GM10266 (cell line): ENCODE measurements at regions not wholly inside any gene's neighbourhood (a gene's known extent, or its start where the extent isn't known, plus 50 kb on each side); places are given as distances from the start of the nearest gene placed in this dataset.

Experiments used
- DNase-seq: peaks from one replicate; pipeline ENCODE4 v3.0.0; 2012; ENCODE audit errors: extremely low spot score
- TF ChIP-seq, protein P1 (sequence below): IDR thresholded peaks from 2 replicates; pipeline ENCODE4 v1.5.1; 2012; ENCODE audit warnings: mild to moderate bottlenecking, low read depth; ENCODE audit not compliant: control insufficient read depth, insufficient read depth; ENCODE audit errors: missing control alignments

DNA sequence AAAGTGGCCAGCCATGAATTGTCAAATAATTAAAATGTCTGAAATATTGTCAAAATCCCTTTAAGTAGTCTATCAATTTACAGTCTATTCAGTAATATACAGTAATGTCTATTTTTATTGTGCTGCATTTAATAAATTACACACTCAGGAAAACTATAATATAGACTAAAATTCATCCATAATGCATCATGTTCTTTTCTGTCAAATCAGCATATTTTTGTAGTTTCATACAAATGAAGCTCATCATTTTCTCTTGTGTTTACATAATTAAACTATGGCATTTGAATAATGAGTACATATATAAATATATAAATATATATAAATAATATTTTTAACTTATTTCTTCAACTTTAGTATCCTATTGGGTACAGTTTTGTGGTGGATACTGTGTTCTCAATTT is 868.7 kb upstream of the CHORDC1 start:
- DNase-seq: no peak
- TF ChIP-seq, protein P1, sequence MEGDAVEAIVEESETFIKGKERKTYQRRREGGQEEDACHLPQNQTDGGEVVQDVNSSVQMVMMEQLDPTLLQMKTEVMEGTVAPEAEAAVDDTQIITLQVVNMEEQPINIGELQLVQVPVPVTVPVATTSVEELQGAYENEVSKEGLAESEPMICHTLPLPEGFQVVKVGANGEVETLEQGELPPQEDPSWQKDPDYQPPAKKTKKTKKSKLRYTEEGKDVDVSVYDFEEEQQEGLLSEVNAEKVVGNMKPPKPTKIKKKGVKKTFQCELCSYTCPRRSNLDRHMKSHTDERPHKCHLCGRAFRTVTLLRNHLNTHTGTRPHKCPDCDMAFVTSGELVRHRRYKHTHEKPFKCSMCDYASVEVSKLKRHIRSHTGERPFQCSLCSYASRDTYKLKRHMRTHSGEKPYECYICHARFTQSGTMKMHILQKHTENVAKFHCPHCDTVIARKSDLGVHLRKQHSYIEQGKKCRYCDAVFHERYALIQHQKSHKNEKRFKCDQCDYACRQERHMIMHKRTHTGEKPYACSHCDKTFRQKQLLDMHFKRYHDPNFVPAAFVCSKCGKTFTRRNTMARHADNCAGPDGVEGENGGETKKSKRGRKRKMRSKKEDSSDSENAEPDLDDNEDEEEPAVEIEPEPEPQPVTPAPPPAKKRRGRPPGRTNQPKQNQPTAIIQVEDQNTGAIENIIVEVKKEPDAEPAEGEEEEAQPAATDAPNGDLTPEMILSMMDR: no peak

DNA sequence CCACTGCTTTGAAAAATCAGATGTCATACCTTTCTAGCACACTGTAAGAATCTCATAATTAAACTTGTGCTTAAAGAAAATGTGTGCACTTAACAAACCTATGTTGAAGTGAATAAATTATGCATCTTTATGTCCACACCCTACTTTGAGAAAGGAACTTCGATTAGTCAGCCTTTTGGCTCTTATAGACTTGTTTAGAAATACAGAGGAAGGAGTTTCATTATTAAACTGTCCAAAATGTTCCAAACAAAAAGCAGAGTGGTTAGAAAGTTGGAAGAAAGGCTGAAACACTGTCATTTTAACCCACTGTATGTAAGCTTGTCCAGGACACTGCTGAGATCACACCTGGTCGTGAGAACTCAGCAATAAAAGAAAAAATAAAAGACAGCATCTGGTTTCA is 863.2 kb upstream of the CHORDC1 start:
- TF ChIP-seq, protein P1: no peak
- DNase-seq: no peak

DNA sequence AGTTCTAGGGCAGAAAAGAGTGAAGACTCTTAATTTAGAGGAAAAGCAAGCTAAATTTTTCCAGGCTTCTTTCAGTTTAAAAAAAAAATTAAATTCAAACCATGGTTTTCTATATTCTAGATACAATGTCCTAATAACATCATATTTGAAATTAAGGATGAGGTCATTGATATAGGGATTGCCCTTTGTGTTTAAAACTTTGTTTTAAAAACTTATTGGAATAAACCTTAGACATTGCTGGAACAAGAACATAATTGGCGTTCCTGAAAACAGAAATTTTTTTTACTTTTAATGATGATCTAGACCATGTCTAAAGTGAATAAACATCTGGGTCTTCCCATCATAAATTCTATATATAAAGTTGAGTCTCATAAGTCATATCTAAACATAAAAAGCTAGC is 859.4 kb upstream of the CHORDC1 start:
- DNase-seq: no peak
- TF ChIP-seq, protein P1: no peak

DNA sequence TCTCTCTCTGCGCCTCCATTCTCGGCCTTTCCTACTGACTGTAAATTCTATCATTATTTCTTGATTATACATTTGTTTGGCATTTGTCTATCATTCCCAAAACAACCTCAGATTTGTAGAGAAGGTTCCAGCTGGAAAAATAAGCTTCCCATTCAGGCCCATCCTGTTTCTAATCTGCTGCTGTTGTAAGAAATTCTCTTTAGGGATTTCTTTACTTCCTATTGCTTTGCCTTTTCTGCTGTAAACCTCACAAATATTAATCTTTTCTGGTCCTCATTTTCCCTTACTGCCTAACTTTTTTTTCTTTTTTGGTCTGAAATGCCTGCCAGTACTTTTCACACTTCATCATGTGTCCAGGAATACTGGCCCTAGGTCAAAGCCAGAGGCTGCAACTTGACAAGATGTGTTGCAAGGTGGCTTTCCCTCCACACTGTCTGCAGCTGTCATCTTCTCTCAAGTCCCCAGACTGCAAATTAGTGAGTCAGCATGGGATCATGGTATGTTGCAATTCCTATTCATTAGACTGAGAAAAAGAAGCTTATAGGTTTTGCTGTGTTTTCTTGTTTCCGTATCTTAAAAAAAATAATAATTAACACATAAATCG is 858.7 kb upstream of the CHORDC1 start:
- TF ChIP-seq, protein P1: no peak
- no peak for DNase-seq

DNA sequence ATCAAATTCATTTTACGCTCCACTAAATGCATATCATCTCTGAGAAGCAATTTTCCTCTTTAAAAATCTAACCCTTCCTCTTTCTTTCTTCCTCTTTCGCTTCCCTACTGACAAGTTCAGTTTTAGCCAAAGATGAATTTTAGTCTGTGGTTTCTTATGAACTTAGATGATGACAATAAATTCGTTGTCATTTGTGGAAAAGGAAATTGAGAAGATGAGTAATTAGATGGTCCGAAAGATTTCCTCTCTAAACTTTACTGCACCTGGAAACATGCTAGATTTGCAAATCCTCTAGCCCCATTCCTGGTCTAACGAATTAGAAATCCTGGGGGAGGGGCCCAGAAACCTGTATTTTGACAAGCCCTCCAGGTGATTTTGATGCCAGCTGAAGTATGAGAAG is 855.4 kb upstream of the CHORDC1 start:
- TF ChIP-seq, protein P1: no peak
- no peak for DNase-seq

DNA sequence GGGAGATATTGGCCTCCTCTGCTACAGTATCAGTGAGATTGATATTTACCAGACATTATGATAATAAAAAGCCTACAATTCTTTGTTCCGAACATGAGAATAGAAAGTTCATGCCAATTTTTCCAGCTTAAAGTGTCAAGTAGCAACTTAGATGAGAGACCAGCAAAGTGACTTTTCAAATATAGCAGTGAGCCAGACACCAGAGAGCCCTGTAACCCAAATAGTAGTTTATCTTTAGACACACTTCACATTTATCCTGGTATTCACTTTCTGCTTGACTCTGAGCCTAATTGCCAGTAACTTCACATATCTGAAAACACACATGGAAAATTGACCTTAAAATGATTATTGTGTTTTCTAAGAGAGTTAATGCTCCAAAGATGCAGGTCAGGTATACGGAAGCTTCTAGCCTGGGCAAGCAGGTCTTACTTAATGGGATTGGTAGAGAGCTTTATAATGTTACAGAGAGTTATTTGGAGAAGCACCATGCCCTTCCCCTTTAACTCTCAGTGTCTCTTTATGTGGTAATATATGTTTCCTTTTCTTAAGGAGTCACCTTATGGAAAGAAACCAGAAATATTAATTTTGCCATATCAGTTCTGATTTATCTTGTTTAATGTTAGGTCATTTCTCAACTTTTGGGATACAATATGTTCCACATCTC is 852.3 kb upstream of the CHORDC1 start:
- TF ChIP-seq, protein P1: no peak
- no peak for DNase-seq

DNA sequence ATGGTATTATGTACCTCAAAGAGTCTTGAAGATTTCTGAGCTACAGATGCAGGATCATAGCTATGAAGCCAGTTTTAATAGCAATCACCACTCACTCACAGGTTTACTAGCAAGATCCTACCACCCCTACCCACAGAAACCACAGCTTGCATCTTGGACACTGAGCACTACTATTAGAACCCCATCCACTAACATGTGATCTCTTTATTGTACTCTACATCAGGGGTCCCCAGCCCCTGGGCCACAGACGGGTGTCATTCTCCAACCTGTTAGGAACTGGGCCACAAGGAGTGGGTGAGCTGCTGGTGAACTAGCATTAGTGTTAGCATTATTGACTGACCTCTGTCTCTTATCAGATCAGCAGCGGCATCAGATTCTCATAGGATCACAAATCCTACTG is 844.8 kb upstream of the CHORDC1 start:
- DNase-seq: no peak
- TF ChIP-seq, protein P1: no peak
